Heart right ventricle (tissue), 16 donors: ENCODE measurements at regions not wholly inside any gene's neighbourhood (a gene's known extent, or its start where the extent isn't known, plus 50 kb on each side); places are given as distances from the start of the nearest gene placed in this dataset.

Experiments used
- ATAC-seq, 8 donors: fragments of 200-7000 bp; cut with Tn5 transposase; one replicate each; pipeline ENCODE4 v1.9.1; 2020; ENCODE audit warnings: mild to moderate bottlenecking in 8 of 8, moderate library complexity in 8 of 8, moderate number of reproducible peaks in 1 of 8
- DNase-seq, 2 donors: peaks; one replicate each; pipeline ENCODE4 v3.0.0-alpha.2; 2020
- H3K27ac ChIP-seq, 10 donors: fragments of 200-600 bp; sonication (generic) in 2 of 10; one replicate each; pipeline versions ENCODE4 v1.5.0 to v1.8.0; 2020 to 2022; ENCODE audit warnings: mild to moderate bottlenecking in 3 of 10
- H3K27me3 ChIP-seq, 7 donors: fragments of 200-600 bp; one replicate each; pipeline ENCODE4 v1.8.0; 2021 to 2022; ENCODE audit warnings: mild to moderate bottlenecking in 2 of 7
- H3K36me3 ChIP-seq, 9 donors: fragments of 200-600 bp; sonication (generic) in 1 of 9; one replicate each; pipeline versions ENCODE4 v1.5.0 to v1.8.0; 2020 to 2022; ENCODE audit warnings: mild to moderate bottlenecking in 2 of 9
- H3K4me1 ChIP-seq, 9 donors: fragments of 200-600 bp; sonication (generic) in 1 of 9; one replicate each; pipeline versions ENCODE4 v1.5.0 to v1.8.0; 2020 to 2022; ENCODE audit warnings: mild to moderate bottlenecking in 4 of 9
- H3K4me3 ChIP-seq, 10 donors: fragments of 200-600 bp; sonication (generic) in 2 of 10; one replicate each; pipeline versions ENCODE4 v1.5.0 to v1.8.0; 2020 to 2022; ENCODE audit warnings: mild to moderate bottlenecking in 7 of 10, moderate library complexity in 2 of 10
- H3K9me3 ChIP-seq, 11 donors: fragments of 200-600 bp in 10 of 11; sonication (generic) in 2 of 11; one replicate each; pipeline versions ENCODE4 v1.5.0 to v1.8.0; 2013 to 2022; ENCODE audit warnings: mild to moderate bottlenecking in 2 of 11, control low read depth in 1 of 11, moderate library complexity in 1 of 11
- CTCF ChIP-seq, 9 donors: fragments of 200-600 bp; sonication (generic) in 2 of 9; IDR thresholded peaks; one replicate each; pipeline versions ENCODE4 v1.5.0 to v1.8.0; 2021 to 2022; ENCODE audit warnings: antibody characterized with exemption in 9 of 9, mild to moderate bottlenecking in 5 of 9, moderate library complexity in 1 of 9
- WGBS, 2 donors: extraction: QIAGEN DNeasy Blood & Tissue Kit; methylation state at CpG; one replicate each; pipeline ENCODE4 v1.1.7; 2013; ENCODE audit warnings: inconsistent platforms in 1 of 2; 5-methylcytosine and 5-hydroxymethylcytosine counted together
- intact Hi-C, 10 donors: fragments of 100-400 bp; cut with DNase I; formaldehyde crosslinking; loops; one replicate each; pipeline versions ENCODE4 v1.11.1 to v1.14.2; 2022
- donor health status: Arrhythmogenic right ventricular cardiomyopathy.
- donor health status: ischemic (EF 13 %, LVEDD 7.1; RV severe dilation, severe dysfunction).
- donor health status: healthy with polysubstance abuse.
- donor health status: DM: no; HTN: yes; CAD: no.
- donor health status: DM: no; HTN: no; CAD: no.
- donor health status: ischemic (EF 25% LVEDD 6.9; RV normal size, moderate dysfunction).
- donor health status: ischemic (EF 25% LVEDD 5.7; RV mildly dilated, moderate dysfunction).
- donor health status: healthy.
- donor health status: DM: yes; HTN: yes; CAD: no.
- donor health status: Ischemic cardiomyopathy.
- donor health status: ischemic (EF 35%, LVEDD 5.7; RV mildly dilated, moderate dysfunction).
- donor health status: nonischemic (EF 11% LVEDD 7.7; RV severe dilation, severe dysfunction).
- donor health status: DM: yes; HTN: yes; CAD: no.
- donor health status: PGD.
- donor health status: ischemic (EF 29% LVEDD 5.4; RV normal size, mild dysfunction).
- donor health status: nonischemic (EF 23%, LVEDD 6.1; RV moderate dilation, normal function).

GRCh38 chr21:25281134-25281533 lies 326.1 kb downstream of the MRPL39 start:
- H3K36me3 ChIP-seq = no peaks in the 10 kb centered on the region
- no peaks in the 10 kb centered on the region for H3K27me3 ChIP-seq
- no peak for TF ChIP-seq CTCF (IDR thresholded peaks at IDR 0.05)
- intact Hi-C loops = no loop called here
- no peak overlapping the region for H3K4me3 ChIP-seq
- no peak for ATAC-seq
- no peaks in the 10 kb centered on the region for H3K9me3 ChIP-seq
- no peaks in the 10 kb centered on the region for H3K4me1 ChIP-seq
- no peak for DNase-seq
- no peak overlapping the region for H3K27ac ChIP-seq

- Histone ChIP-seq H3K27me3 (no peaks in the 10 kb centered on the region), H3K36me3 (no peaks in the 10 kb centered on the region), H3K27ac (no peak overlapping the region), H3K4me3 (no peak overlapping the region), H3K9me3 (no peaks in the 10 kb centered on the region), H3K4me1 (no peaks in the 10 kb centered on the region)
- DNase-seq (no peak), ATAC-seq (no peak)
- 60 to 61% methylated on average over 1 of the region's 1 CpG for WGBS, 2 donors
- no peak for TF ChIP-seq CTCF (IDR thresholded peaks at IDR 0.05)
- intact Hi-C loops = no loop called here
Measured at GRCh38 chr21:25280061-25280460, 327.2 kb downstream of the MRPL39 start.

- WGBS, 2 donors = 71% methylated on average over 1 of the region's 1 CpG
- no peak for ATAC-seq
- Histone ChIP-seq H3K4me1 (no peaks in the 10 kb centered on the region), H3K36me3 (no peaks in the 10 kb centered on the region), H3K27ac (no peak overlapping the region), H3K9me3 (peaks cover 0 to 8% (median 0%) of the 10 kb centered on the region in 11 donors), H3K4me3 (no peak overlapping the region), H3K27me3 (no peaks in the 10 kb centered on the region)
- no peak for TF ChIP-seq CTCF (IDR thresholded peaks at IDR 0.05)
- DNase-seq = no peak
- intact Hi-C loops = no loop called here
Measured at GRCh38 chr21:25273959-25274358, 333.3 kb downstream of the MRPL39 start.

GRCh38 chr21:25254491-25255174 lies 352.6 kb downstream of the MRPL39 start:
- DNase-seq (no peak), ATAC-seq (no peak)
- WGBS, 2 donors = 88 to 92% methylated on average over 5 of the region's 5 CpGs
- Histone ChIP-seq H3K4me3 (no peak overlapping the region), H3K27me3 (no peaks in the 10 kb centered on the region), H3K4me1 (no peaks in the 10 kb centered on the region), H3K9me3 (no peaks in the 10 kb centered on the region), H3K27ac (no peak overlapping the region), H3K36me3 (no peaks in the 10 kb centered on the region)
- no peak for TF ChIP-seq CTCF (IDR thresholded peaks at IDR 0.05)
- intact Hi-C loops = no loop called here
